GM21528 (cell line): ENCODE measurements at regions not wholly inside any gene's neighbourhood (a gene's known extent, or its start where the extent isn't known, plus 50 kb on each side); places are given as distances from the start of the nearest gene placed in this dataset.
"Not testable (repeated sequence)": the region's sequence is repeated elsewhere in the genome, so short reads cannot be mapped to it uniquely, and the experiment has no call there.

Experiments used
- ATAC-seq: cut with Tn5 transposase; IDR thresholded peaks from one replicate; pipeline ENCODE4 v1.9.1; 2021; ENCODE audit warnings: mild to moderate bottlenecking, moderate library complexity; ENCODE audit not compliant: unreplicated experiment, low FRiP score

- ATAC-seq, result no peak
Measured at GRCh38 chrX:42832764-42833549, 55.0 kb upstream of the PPP1R2C start.

GRCh38 chrX:42833550-42833940 lies 55.6 kb upstream of the PPP1R2C start:
- not testable (repeated sequence) for ATAC-seq

DNA sequence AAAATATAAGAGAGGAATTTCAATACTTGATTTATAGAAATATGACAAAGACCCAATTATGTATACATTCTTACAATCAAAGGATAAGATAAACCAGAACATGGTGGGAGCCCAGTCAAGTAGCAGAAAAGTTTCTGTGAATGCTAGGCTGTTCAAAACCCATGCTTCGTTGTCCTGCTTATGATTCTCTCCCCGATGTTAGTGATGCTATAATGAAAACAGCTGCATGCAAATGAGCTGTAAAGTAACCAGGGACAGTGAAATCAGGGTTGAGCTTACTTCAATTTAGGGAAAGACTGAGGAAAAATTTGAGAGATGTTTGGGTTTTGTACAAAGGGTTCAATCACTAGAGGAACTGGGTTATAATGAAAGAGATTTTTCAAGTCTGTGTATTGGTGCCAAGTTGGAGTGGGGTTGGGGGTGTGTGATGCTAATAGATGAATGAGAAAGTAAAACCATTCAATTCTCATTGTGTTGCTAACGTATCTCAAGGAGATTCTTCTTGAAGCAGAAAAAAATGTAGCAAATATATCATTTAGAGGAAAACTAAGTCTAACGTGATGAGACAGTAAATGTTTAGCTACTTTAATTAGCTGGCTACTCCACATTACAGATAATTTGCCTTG lies 59.3 kb upstream of the PPP1R2C start:
- ATAC-seq, result no peak

- ATAC-seq, result no peak
Measured at GRCh38 chrX:42837747-42838146, 59.8 kb upstream of the PPP1R2C start.

DNA sequence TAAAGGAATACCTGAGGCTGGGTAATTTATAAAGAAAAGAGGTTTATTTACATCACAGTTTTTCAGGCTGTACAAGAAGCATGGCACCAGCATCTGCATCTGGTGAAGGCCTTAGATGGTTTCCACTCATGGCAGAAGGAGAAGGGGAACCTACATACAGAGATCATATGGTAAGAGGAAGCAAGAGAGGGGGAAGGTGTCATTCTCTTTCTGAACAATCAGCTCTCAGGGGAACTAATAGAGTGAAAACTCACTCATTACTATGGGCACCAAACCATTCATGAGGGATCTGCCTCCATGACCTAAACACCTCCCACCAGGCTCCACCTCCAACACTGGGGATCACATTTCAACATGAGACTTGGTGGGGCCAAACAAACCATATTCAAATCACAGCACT lies 61.7 kb upstream of the PPP1R2C start:
- ATAC-seq, result no peak

DNA sequence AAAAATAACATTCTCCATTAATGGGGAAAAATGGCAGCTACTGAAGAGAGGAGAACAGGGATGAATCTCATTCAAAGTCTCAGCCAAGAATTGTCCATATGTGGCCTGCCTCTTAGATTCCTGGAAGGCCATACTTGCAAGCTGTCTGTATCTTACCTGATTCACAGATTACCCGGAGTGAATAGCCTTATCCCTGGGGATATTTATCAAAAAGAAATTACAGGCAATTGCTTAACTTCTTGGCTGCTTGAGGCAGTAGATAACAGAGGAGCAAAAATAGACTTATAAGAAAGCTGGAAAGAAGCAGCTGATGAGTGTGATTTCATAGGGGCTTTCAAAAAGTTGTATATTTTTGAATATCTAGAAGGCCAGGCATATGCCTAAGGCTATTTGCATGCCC lies 68.8 kb upstream of the PPP1R2C start:
- ATAC-seq, result no peak

DNA sequence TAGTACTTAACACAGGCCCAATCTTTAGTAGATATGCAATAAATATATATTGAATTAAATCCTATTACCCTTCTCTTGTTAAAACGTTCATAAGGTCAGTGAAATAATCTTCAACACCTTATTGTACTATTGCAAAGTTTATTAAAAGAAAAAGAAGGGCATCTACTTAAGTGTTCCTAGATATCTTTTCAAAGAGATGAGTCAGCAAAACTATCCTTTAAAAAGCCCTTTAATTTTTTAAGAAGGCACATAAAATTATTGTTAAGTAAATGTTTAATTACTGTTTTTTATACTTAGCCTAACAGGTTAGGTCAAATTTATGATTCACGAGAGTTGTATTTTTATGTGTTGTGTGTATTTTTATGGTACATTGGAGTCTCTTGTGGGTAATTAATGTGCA lies 77.3 kb upstream of the PPP1R2C start:
- ATAC-seq, result no peak

- ATAC-seq, result no peak
Measured at GRCh38 chrX:42857766-42858165, 79.8 kb upstream of the PPP1R2C start.

GRCh38 chrX:42869011-42869410 lies 91.0 kb upstream of the PPP1R2C start:
- no peak for ATAC-seq

DNA sequence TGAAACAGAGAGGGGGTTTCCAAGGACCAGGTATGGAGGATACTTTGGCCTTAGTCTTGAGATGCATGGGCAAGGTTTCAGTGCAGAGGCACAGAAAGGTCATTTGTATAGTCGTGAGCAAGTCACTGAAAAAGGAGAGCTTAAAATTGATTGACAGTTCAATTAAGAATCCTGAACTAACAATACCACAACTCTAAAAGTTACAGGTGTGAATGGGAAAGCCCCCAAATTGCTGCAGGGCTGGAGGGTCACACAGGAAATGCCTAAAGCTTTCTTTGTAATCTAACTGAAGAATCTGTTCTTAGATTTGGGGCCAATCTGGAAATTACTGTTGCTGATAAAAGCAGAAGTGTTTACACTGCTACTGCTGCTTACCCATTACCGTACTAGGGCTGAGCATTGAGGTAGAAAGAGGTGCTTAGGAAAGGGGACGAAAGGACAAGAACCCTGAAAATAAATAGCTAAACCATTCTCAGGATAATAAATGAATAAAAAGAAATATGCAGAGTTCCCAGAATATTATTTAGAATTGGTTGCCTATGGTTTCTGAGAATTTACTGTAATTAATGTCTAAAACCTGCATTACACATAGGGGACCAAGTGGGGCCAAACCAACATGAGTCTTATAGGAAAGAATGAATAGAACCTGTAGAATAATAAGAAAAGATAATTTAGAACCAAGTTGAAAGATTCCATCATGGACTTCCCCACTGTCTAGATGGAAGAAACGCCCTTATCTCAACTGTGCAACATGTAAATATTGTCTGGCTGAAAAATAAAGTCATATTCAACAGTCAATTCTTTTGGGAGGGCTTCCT lies 91.9 kb upstream of the PPP1R2C start:
- peak; percentile 89 for ATAC-seq

- no peak for ATAC-seq
Measured at GRCh38 chrX:42886519-42886918, 108.6 kb upstream of the PPP1R2C start.

GRCh38 chrX:42900947-42901346 lies 123.0 kb upstream of the PPP1R2C start:
- ATAC-seq, result no peak

GRCh38 chrX:42902513-42902912 lies 124.5 kb upstream of the PPP1R2C start:
- no peak for ATAC-seq

- ATAC-seq, result no peak
Measured at GRCh38 chrX:42920752-42921151, 142.8 kb upstream of the PPP1R2C start.

- ATAC-seq, result no peak
Measured at GRCh38 chrX:42930071-42930470, 152.1 kb upstream of the PPP1R2C start.

- ATAC-seq, result no peak
Measured at GRCh38 chrX:42930951-42931350, 153.0 kb upstream of the PPP1R2C start.

DNA sequence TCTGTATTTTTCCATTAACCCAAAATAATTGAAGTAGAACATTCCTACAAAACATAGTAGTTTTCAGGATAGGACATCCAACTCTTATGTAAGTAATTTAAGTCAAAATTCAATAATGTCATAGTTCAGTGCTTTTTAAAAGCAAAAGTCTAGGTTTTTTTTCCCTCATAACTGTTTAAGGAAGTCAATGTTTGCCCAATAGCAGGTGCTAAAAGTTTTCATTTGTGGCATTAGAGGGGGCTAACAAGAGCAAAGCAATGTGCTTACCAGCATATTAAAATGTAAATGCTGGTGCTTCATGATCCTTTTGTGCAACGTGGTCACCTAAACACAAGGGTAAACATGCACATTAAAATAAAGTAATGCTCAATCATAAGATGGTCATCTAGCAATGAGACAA lies 155.2 kb upstream of the PPP1R2C start:
- ATAC-seq, result no peak

GRCh38 chrX:42934020-42934726 lies 156.2 kb upstream of the PPP1R2C start:
- peak; percentile 95 for ATAC-seq

DNA sequence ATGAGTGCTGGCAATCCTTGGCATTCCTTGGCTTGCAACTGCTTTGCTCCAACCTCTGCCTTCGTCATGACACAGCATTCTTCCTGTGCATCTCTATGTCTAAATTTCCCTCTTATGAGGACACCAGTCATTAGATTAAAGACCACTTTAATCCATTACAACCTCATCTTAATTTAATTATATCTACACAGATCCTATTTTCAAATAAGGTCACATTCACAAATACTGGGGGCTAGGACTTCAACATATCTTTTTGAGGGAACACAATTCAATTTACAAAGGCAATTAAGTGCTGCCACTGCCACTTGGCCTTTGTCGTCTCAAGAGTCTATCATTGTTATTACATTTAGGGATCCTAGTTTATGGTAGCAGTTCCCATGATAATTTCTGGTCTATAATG lies 163.7 kb upstream of the PPP1R2C start:
- ATAC-seq, result no peak

DNA sequence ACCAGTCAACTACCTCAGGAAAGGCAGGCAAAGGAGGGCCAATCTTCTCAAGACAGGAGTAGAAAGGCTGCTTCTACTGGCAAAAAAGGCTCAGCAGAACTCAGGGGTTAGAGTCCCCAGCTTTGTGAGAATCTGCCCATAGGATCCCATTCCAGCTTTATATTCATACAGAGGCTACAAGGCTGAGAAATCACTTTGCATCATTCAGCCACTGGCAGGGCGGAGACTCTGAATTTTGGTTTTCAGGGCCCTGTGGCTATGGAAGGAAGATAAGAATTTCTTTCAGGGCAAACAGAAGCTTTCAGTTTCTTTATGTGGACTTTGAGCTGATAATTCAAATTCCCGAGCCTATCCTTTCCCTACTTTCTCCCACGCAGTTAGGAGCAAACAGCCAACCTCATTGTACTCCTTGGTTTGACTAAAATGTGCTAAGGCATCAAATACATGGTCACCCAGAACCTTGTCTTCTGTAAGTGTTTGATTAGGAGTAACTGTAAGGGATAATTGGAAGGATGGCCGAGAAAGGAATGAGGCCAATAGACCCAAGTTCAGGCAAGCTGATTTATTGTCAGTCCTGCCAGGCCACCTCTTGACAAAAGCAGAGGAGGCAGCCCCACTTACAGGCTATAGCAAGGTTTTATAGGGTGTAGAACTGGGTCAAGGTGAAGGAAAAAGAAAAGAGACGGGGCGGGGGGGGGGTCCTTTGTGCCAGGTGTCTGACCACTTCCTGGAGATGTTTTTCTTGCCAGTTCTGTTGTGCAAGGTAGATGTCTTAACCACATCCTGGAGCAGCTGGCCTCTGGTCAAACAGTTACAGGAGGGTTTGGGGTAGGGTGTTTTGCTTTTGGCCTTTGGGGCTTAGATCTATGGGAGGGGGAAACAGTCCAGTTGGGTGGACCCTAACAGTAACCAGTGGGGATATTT lies 165.3 kb upstream of the PPP1R2C start:
- no peak for ATAC-seq
